Superior temporal gyrus (tissue), 1 donor: ENCODE measurements at regions not wholly inside any gene's neighbourhood (a gene's known extent, or its start where the extent isn't known, plus 50 kb on each side); places are given as distances from the start of the nearest gene placed in this dataset.

ENCODE experiments used
- DNase-seq: peaks from one replicate; pipeline ENCODE4 v3.0.0-alpha.2; 2016; ENCODE audit errors: extremely low spot score

DNA sequence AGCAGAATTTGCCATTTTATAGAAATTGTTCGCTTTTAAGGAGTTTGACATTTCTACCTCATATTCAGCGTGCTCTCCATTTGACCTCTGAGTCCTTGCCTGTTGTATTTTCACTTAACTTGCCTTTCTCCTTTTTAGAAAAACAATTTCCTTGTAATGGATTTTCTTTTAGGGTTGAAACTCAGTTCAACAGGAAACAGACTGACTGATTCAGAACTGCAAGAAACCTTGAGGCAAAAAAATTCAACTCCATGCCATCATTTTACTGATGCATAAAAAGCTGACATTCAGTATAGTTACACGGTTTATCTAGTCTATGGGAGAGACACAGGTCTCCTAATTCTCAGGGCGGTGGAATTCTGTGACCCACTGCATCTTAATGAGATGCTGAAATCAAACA, 59.8 kb downstream of the MRPS30 start:
- no peak for DNase-seq

DNA sequence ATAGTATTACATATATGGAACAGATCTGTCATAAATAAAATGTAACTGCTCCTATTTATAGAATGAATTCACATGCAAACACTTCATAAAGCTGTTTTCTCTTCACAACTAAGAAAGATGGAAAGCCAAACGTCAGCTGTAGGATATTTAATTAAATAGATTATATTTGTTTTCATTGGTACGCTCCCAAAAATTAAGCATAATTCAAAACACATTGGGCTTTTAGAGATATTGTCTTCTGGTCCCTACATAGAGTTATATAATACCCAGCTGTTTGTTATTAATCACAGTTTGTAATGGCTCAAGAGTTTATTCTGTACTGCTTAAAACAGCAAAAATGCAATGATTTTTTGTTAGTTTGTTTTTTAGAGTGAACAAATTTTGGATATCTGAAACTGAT, 61.2 kb downstream of the MRPS30 start:
- no peak for DNase-seq

DNA sequence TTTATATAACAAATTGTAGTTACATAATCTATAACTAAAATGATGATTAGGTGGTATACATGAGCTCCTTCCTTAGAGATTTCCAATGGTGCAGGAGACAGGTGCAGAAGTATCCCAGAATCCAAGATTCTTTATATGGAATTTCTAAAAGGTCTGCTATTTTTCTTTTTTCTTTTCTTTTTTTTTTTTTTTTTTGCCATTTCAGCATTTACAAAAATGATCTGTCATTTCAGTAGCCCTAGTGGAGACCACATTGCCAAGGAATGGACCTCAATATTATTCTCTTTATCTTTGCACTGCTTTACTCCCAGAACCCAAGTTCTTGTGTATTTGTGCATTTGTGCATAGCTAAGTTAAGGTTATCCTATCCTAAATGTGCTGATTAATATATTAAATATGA, 61.7 kb downstream of the MRPS30 start:
- DNase-seq: no peak

DNA sequence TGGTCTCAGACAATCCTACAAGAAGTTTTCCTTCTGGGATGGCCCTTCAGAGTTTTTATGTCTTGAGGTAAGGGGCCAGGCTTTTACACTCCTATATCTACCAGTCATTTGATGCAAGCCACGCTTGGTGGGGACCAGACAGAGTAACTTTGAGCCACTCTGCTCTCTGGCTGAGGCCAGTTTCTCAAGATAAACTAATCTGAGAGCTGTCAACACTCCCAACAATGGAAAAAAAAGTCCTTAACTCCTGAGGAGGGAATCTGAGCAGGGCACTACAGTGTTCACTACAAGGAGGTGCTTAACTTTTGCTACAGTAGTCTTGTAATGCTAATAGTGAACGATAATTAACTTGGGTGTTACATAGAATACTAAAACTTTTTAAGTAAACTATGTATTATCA, 62.7 kb downstream of the MRPS30 start:
- DNase-seq: no peak

DNA sequence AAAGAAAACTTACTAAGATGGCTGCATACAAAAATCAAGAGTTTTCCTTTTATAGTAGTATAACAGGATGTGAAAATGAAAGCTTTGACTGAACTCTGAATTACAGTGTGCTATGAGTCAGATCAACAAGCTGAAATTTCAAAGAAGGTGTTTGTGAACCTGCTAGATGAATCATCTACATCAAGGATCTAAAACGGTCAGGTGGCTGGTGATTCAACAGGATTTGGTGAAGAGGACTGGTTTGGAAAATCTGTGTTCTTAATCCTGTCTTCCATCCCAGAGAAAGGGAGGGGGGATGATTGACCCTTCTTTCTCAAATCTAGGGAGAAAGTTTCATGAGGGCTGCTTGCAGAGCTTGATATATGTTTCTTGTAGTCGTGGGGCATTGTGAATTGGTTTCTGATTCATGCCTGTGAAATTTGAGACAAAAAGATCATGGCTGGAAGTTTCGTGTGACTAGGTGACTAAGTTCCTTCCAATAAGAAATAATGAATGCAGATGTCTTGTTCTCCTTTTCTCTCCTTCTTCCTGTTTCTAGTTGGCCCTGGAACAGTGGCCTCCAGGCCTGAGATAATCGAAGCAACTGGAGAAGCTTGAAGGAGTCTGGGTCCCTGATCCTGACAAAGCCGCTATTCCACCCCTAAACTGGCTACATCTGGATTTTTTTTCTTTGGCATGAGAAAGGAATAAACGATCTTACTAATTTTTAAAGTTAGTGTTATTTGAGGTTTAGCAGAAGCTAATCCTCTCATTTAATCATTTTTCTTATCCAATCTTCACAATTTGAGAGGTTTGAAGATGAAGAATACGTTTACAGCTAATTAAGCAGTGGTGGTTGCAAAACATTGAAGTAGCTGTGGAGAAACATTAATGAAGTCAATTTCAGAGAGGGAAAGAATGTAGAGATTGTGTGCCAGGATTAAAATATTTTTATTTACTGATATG, 67.2 kb downstream of the MRPS30 start:
- peak; percentile 64 for DNase-seq

DNA sequence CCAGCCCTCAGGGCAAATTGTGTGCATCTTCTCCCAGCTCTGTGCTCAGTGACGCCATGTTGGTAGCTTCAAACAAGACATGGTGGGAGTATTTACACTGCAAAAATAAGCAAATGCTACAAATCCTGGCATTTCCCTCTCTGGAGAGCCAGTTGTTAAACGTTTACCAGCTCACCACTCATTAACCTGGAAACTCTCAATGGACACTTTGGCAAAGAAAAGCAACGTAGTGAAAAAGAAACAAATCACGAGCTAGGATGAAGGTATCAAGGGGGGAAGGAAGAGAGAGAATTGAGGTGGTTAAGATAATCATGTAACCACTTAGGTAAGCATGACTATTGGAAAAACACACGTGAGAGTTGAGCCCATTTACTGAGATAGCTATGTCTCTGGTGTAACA, 72.5 kb downstream of the MRPS30 start:
- no peak for DNase-seq

DNA sequence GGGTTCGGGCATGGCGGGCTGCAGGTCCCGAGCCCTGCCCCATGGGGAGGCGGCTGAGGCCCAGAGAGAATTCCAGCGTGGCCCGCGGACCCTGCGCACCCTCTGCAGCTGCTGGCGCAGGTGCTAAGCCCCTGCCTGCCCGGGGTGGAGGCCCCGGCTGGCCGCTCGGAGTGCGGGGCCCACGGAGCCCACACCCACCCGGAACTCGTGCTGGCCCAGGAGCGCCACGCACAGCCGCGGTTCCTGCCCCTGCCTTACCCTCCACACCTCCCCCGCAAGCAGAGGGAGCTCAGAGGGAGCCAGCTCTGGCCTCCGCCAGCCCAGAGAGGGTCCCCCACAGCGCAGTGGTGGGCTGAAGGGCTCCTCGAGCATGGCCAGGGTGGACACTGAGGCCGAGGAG, 75.3 kb downstream of the MRPS30 start:
- no peak for DNase-seq

DNA sequence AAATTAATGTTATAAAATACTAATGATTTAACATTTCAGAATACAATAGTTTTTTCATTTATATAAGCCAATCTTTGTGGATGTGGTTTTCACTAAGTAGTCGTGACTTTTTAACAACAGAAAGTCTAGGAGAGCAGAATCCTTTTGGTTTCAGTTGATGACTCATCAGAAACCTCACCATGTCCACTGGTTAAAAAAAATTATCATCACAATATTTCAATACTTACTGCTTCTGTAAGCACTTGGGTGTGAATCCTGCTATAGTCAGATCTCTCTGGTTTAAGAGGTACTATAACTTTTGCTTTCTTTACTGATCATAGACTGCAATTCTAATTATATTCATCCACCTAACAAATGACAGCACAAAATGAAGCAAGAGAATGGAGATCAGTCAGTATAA, 77.2 kb downstream of the MRPS30 start:
- no peak for DNase-seq

DNA sequence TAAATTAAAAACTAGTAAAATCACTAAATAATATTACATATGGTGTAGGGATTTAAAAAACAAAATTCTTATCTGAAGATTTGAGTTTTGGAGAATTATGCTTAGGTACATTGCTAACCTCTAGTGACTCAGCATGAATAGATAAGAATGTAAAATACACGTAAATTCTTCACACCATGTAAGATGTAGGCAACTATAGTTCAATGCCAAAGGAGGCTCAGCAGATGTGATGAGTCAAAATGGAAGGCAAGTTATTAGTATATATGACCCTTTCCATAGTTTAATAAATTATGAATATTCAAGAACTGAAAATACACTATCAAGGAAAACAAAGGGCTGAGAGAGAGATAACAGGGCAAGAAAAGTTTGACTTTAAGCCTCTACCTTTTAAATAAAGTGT, 79.0 kb downstream of the MRPS30 start:
- no peak for DNase-seq

DNA sequence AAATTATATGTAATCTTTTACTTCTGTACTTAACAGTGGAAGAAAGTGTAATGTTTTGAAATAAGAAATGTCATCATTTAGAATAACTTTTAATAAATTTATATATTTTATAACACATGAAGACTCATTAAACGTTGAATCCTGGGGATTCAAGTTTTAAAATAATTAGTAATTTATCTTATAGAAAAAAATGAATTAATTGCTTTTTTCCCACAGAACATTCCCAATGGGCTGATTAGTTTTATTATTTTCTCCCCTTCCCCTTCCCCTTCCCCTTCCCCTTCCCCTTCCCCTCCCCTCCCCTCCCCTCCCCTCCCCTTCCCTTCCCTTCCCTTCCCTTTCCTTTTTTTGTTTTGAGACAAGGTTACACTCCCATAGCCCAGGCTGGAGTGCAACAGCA, 79.7 kb downstream of the MRPS30 start:
- no peak for DNase-seq

DNA sequence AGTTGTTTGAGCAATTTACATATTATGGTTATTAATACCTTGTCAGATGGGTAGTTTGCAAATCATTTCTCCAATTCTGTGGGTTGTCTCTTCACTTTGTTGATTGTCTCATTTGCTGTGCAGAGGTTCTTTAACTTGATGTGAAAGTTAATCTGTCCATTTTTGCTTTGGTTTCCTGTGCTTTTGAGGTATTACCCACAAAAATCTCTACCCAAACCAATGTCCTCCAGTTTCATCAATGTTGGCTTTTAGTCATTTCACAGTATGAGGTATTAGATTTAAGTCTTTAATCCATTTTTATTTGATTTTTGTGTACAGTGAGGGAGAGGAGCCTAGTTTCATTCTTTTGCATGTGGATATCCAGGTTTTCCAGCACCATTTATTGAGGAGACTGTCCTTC, 82.4 kb downstream of the MRPS30 start:
- no peak for DNase-seq

DNA sequence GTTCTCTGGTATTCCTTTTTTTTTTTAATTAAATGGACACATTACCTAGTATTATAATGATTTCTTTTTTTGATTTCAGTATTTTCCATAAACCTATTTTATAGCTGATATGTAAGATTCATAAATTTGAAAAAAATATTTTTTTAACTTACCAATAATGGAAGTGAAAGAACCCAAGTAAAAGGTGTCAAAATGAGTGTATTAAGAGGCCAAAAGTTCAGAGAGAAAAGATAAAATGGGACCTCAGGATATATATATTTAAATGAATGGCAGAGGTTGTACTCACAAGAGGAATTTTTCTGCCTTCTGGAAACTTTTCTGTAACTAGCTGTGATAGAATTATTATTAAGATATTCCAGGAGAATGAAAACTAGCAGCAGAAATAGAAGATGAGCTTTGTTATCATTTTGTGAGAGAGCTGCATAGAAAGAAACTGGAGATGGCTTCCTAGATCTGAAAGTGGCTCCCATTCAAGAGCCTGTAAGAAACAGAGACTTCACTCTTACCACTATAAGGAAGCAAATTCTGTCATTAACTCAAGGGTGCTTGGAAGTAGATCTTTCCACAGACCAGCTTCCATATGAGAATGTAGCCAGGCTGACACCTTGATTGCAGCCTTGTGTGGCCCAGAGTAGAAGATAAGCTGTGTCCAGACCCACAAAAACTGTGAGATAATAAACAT, 91.7 kb downstream of the MRPS30 start:
- DNase-seq: no peak

DNA sequence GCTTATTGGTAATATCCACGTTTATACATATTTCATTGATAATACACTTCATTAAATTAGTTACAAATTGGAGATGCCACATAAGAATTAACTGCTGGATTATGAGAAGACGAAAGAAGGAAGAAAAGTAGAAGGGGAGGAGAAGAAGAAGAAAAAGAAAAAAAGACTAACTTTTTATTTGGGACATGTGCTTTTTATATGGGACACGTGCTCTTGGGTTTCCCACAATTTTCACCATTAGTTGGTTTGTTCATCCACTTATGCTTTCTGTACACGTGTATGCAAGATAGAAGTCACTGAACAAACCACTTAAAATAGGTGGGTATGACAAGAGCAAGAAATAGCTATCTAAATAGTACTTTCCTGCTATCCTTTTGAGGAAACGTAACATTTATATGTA, 98.6 kb downstream of the MRPS30 start:
- no peak for DNase-seq

DNA sequence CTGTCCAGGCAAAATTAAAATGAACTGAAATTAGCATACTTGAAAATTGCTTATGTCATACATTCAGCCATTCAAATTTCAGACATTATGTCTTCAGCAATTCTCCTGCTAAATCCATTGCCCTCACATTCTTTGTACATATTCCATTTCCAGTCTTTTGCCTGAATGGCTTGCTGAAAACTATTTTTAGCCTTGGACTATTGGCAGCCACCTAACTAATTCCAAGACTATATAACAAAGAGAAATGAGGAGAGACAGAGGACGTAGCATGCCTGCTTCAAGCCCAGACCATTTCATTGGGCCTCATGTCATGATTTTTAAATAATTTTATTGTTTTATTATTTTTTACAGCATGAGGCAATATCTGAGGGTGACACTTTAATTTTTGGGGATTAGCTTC, 100.3 kb downstream of the MRPS30 start:
- DNase-seq: no peak

DNA sequence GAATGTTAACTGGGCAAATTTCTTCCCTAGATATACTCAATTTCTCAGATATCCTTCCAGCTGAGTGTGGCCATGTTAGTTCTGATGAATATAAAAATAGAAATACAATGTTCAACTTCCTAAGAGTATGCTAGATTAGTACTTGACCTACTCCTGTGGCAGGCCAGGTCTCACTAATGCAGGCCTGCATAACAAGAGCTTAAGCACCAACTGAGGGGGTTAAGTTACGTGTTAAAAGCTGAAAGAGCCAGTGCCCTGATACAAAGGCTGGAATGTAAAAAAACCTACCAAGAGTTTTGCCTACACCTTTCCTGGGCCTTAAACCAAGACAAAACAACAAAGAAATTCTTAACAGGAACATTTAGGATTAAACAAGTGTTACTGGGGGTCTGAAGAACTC, 102.8 kb downstream of the MRPS30 start:
- DNase-seq: no peak

DNA sequence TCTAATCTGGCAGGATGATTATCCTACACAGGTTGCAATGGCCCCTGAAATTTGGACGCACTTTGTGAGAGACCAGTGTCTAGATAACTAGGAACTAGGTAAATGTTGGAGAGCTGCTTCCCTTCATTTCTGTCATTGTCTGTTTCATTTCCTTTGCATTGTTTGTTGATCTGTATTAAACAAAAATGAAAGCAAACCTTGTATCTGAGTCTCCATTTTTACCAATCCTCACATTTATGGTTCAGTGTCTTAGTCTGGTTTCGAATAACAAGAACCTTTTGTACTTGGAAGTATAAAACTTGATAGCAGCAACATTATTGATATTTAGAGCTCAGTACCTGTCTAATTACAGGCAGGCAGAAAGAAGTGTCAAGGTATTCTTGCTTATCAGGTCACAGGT, 105.5 kb downstream of the MRPS30 start:
- DNase-seq: no peak

DNA sequence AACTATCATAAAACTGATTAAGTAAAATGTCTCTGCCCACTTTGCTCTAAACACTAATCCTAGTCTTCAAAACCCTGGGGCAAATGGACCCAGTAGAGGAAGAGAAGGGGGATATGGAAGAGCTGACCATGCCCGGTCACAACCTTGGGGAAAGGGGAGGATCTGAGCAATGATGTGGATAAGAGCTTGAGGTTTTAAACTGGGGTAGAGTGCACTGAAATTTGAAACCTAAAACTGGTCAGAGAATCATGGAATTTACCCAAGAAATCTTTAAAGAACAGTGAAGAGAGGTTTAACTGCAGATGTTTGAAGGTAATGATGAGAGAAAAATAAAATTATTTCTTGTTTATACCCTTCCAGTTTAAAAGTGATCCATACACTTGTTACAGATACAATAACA, 110.8 kb downstream of the MRPS30 start:
- no peak for DNase-seq

DNA sequence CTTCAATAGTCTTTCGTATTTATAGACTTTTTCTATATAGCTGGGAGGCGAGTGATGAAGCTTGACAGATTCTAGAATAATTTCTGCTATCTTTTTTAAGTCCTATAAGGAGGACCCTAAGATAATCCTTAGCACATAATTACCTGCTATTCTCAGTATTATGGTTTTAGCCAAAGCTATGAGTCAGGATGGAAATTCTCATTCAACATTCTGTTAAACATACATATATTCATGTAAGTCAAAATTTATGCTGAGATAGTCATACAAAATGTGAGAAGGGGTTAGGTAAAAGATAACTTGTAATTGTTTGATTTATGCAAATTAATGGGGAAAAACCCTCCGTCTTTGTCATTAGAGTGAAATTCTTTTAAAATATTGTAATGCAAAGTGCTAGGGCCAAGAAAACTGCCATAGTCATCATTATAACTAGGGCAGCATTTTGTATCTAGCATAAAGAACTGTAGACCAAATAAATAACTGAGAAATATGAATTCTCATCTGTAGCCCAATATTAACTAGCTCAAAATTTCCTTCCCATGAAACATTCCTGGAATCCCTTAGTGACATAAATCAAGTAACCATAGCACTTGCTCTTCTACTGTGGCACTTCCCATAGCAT, 118.5 kb downstream of the MRPS30 start:
- no peak for DNase-seq

DNA sequence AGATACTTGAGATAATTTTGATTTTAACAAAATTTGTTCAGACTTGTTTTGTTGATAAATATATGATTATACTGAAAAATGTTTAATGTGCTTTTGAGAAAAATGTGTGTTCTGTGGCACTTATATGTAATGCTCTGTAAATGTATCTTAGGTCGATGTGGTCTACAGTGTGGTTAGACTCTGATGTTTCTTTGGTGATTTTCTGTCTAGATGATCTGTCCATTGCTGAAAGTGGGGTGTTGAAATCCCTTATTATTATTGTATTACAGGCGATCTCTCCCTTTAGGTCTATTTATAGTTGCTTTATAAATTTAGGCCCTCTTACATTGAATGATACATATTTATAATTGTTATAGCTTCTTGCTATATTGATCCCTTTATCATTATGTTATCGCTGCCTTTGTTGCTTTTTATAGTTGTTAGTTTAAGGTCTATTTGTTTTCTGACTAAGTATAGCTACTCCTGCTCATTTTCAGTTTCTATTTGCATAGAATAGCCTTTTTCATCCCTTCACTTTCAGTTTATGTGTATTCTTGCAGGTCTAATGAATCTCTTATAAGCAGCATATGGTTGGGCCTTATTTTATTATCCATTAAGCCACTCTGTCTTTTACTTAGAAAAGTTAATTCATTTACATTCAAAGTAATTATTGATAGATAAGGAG, 124.3 kb downstream of the MRPS30 start:
- DNase-seq: no peak

DNA sequence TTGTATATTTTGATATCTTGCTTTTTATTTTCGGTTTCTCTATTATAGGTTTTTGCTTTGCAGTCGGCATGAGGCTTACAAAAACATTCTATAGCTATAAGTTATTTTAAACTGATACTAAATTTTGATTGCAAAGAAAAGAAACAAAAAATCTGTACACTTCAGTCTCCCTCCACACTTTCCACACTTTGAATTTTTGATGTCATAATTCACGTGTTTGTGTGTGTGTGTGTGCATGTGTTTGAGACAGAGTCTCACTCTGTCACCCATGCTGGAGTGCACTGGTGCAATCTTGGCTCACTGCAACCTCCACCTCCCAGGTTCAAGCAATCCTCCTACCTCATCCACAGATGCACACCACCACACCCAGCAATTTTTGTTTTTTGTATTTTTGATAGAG, 124.9 kb downstream of the MRPS30 start:
- DNase-seq: no peak

DNA sequence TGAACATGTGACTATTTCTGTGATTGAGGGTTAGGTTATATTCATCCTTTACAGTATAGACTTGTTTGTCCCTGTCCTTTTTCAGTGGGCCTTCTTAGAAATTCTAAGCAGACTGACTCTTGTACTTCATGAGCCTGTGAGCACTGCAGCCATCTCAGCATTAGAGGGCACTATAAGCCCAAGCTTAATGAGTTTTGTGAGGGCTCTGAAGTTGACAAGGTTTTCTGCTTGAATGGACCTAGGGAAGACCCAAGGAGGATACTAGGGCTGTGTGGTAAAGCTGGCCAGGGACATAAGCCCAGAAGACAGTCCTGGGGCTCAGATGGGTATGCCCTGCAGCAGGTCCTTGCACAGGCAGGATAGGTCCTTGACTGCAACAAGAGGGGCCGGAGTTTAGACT, 126.5 kb downstream of the MRPS30 start:
- DNase-seq: no peak

DNA sequence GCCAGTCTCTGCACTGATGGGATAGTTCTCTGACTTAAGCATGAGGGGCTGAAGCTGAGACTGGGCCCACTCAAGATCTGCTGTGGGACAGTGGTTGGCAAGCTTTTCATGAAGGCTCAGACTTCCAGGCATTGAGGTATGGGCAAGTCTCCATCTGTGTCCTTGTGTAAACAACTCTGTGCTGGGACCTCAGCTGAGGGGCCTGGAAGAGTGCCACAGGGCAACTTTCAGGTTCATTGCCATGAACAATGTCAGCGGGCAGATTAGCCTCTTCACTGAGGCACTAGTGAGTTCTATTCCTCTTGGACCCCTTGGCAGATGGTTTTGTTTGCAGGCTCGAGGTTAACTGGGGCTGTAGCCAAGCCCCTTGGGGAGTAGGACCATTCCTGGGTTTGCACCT, 127.1 kb downstream of the MRPS30 start:
- no peak for DNase-seq
